IMR-90 (cell line): ENCODE measurements at regions not wholly inside any gene's neighbourhood (a gene's known extent, or its start where the extent isn't known, plus 50 kb on each side); places are given as distances from the start of the nearest gene placed in this dataset.

Experiments
- ATAC-seq: fragments of 200-7000 bp; cut with Tn5 transposase; 2 replicates; pipeline ENCODE4 v1.9.1; 2020; ENCODE audit warnings: low read depth, mild to moderate bottlenecking, moderate library complexity
- BruUV-seq: library from RNA; stranded (reverse); fragments of 400-500 nt; replicated peaks from 2 replicates; lab custom pipeline; 2021; lab: Mats Ljungman, UMichigan
- CTCF ChIA-PET: fragments of 300-600 bp; formaldehyde crosslinking; extraction: SDS; loops from one replicate; lab custom pipeline; 2021; ENCODE audit warnings: antibody characterized with exemption; lab: Yijun Ruan, JAX
- POLR2A ChIA-PET: fragments of 300-600 bp; sonication (Branson Sonifier 250); formaldehyde crosslinking; loops from one replicate; lab custom pipeline; 2022; ENCODE audit warnings: antibody characterized with exemption; ENCODE audit not compliant: unreplicated experiment; lab: Charles Lee
- DNase-seq: peaks from one replicate; pipeline ENCODE4 v3.0.0; 2013
- H2AFZ ChIP-seq: replicated peaks from 2 replicates; pipeline ENCODE3; 2013; ENCODE audit warnings: low read length, mild to moderate bottlenecking; ENCODE audit not compliant: poor library complexity
- H2AK5ac ChIP-seq: 2 replicates; pipeline ENCODE4 v1.6.1; 2013; ENCODE audit warnings: low read depth, low read length, inconsistent platforms
- H2AK9ac ChIP-seq: replicated peaks from 2 replicates; pipeline ENCODE3; 2013; ENCODE audit warnings: mild to moderate bottlenecking, low read depth, low read length, moderate library complexity; ENCODE audit not compliant: poor library complexity
- H2BK120ac ChIP-seq: 2 replicates; pipeline ENCODE4 v1.6.1; 2013; ENCODE audit warnings: low read depth, low read length, inconsistent platforms
- H2BK15ac ChIP-seq: 3 replicates; pipeline ENCODE4 v1.6.1; 2013; ENCODE audit warnings: low read depth, low read length, inconsistent platforms
- H2BK20ac ChIP-seq: 2 replicates; pipeline ENCODE4 v1.6.1; 2013; ENCODE audit warnings: low read depth, mild to moderate bottlenecking, inconsistent platforms, low read length, moderate library complexity
- H2BK5ac ChIP-seq: 2 replicates; pipeline ENCODE4 v1.6.1; 2013; ENCODE audit warnings: mild to moderate bottlenecking, low read depth, low read length, inconsistent platforms; ENCODE audit not compliant: poor library complexity, severe bottlenecking
- H3K14ac ChIP-seq: replicated peaks from 2 replicates; pipeline ENCODE4 v1.6.1; 2013; ENCODE audit warnings: low read depth, low read length, inconsistent platforms
- H3K18ac ChIP-seq: 2 replicates; pipeline ENCODE4 v1.6.1; 2013; ENCODE audit warnings: low read depth, low read length, control low read depth
- H3K23ac ChIP-seq: 2 replicates; pipeline ENCODE4 v1.6.1; 2013; ENCODE audit warnings: low read depth, low read length, inconsistent platforms
- H3K27ac ChIP-seq: 2 replicates; pipeline ENCODE4 v1.5.1; 2013; ENCODE audit warnings: mild to moderate bottlenecking, control low read depth, low read length; ENCODE audit not compliant: insufficient read depth
- H3K27me3 ChIP-seq: 2 replicates; pipeline ENCODE4 v1.6.1; 2013; ENCODE audit warnings: low read length; ENCODE audit not compliant: control insufficient read depth, insufficient read depth
- H3K36me3 ChIP-seq: 2 replicates; pipeline ENCODE4 v1.6.1; 2013; ENCODE audit warnings: low read length, mixed read lengths; ENCODE audit not compliant: control insufficient read depth, insufficient read depth
- H3K4ac ChIP-seq: 2 replicates; pipeline ENCODE4 v1.6.1; 2013; ENCODE audit warnings: low read depth, low read length, inconsistent platforms
- H3K4me1 ChIP-seq: 2 replicates; pipeline ENCODE4 v1.6.1; 2013; ENCODE audit warnings: low read length, mixed read lengths; ENCODE audit not compliant: control insufficient read depth, insufficient read depth
- H3K4me2 ChIP-seq: 2 replicates; pipeline ENCODE4 v1.6.1; 2013; ENCODE audit warnings: low read depth, mild to moderate bottlenecking, control low read depth, low read length, moderate library complexity
- H3K4me3 ChIP-seq: 2 replicates; pipeline ENCODE4 v1.5.1; 2013; ENCODE audit warnings: low read depth, mild to moderate bottlenecking, control low read depth, low read length, moderate library complexity; ENCODE audit not compliant: insufficient read depth
- H3K56ac ChIP-seq: 2 replicates; pipeline ENCODE4 v1.6.1; 2013; ENCODE audit warnings: low read length, inconsistent platforms; ENCODE audit not compliant: insufficient read depth; ENCODE audit errors: extremely low read depth
- H3K79me1 ChIP-seq, 2 experiments: 2 replicates each; pipeline ENCODE4 v1.6.1; 2013; ENCODE audit warnings: low read length in 2 of 2, inconsistent platforms in 1 of 2, low read depth in 1 of 2
- H3K9ac ChIP-seq: 2 replicates; pipeline ENCODE4 v1.6.1; 2013; ENCODE audit warnings: low read depth, low read length, control low read depth
- H3K9me1 ChIP-seq: 2 replicates; pipeline ENCODE4 v1.6.1; 2013; ENCODE audit warnings: low read length, inconsistent platforms; ENCODE audit not compliant: insufficient read depth
- H3K9me3 ChIP-seq: 2 replicates; pipeline ENCODE4 v1.6.1; 2013; ENCODE audit warnings: low read length; ENCODE audit not compliant: control insufficient read depth, insufficient read depth
- H4K20me1 ChIP-seq: 2 replicates; pipeline ENCODE4 v1.6.1; 2013; ENCODE audit warnings: low read length, inconsistent platforms; ENCODE audit not compliant: insufficient read depth
- H4K5ac ChIP-seq: 2 replicates; pipeline ENCODE4 v1.6.1; 2013; ENCODE audit warnings: mild to moderate bottlenecking, low read depth, low read length, control low read depth
- H4K8ac ChIP-seq, 2 experiments: 2 replicates each; pipeline ENCODE4 v1.6.1; 2013; ENCODE audit warnings: low read depth in 2 of 2, low read length in 2 of 2, control low read depth in 1 of 2, inconsistent platforms in 1 of 2
- H4K91ac ChIP-seq: 2 replicates; pipeline ENCODE4 v1.6.1; 2013; ENCODE audit warnings: low read depth, low read length, inconsistent platforms; ENCODE audit not compliant: insufficient read depth
- CEBPB ChIP-seq: IDR thresholded peaks from 2 replicates; pipeline ENCODE4 v1.6.1; 2012; ENCODE audit warnings: low read depth, low read length, improper control_type of control experiment
- CHD1 ChIP-seq: IDR thresholded peaks from 2 replicates; pipeline ENCODE4 v1.6.1; 2012; ENCODE audit warnings: low read depth, low read length, improper control_type of control experiment
- CTCF ChIP-seq: conservative IDR thresholded peaks from 2 replicates; pipeline ENCODE4 v1.5.1; 2012; ENCODE audit warnings: mild to moderate bottlenecking, low read depth, low read length, improper control_type of control experiment
- ELK1 ChIP-seq: fragments of 150-350 bp; IDR thresholded peaks from 2 replicates; pipeline ENCODE4 v1.6.1; 2016; ENCODE audit warnings: low read depth, mild to moderate bottlenecking, low read length, moderate library complexity, borderline replicate concordance
- MAFK ChIP-seq: IDR thresholded peaks from 2 replicates; pipeline ENCODE4 v1.6.1; 2012; ENCODE audit warnings: low read depth, low read length, improper control_type of control experiment
- MAZ ChIP-seq: IDR thresholded peaks from 2 replicates; pipeline ENCODE4 v1.6.1; 2012; ENCODE audit warnings: low read depth, mild to moderate bottlenecking, low read length, improper control_type of control experiment, moderate library complexity, borderline replicate concordance
- RAD21 ChIP-seq: IDR thresholded peaks from 2 replicates; pipeline ENCODE4 v1.6.1; 2012; ENCODE audit warnings: low read length, improper control_type of control experiment
- RCOR1 ChIP-seq: IDR thresholded peaks from 2 replicates; pipeline ENCODE4 v1.6.1; 2012; ENCODE audit warnings: mild to moderate bottlenecking, low read length, improper control_type of control experiment; ENCODE audit not compliant: insufficient replicate concordance
- RFX5 ChIP-seq: IDR thresholded peaks from 2 replicates; pipeline ENCODE4 v1.8.0; 2012; ENCODE audit warnings: low read depth, mild to moderate bottlenecking, low read length, moderate library complexity
- SMC3 ChIP-seq: fragments of 150-350 bp; IDR thresholded peaks from 2 replicates; pipeline ENCODE4 v1.6.1; 2016; ENCODE audit warnings: low read depth, mild to moderate bottlenecking, antibody characterized with exemption, low read length, moderate library complexity
- WGBS, 2 experiments: methylation state at CpG; one replicate each; pipeline versions ENCODE4 v1.1.5 to v1.1.7; 2013; ENCODE audit warnings: missing lambda C conversion rate in 2 of 2; ENCODE audit not compliant: insufficient read length in 1 of 2; ENCODE audit errors: extremely low coverage in 2 of 2; 5-methylcytosine and 5-hydroxymethylcytosine counted together
- dilution Hi-C: fragments of 300-500 bp; cut with HindIII; formaldehyde crosslinking; loops from one replicate; pipeline ENCODE4 v1.14.3; 2018; ENCODE audit warnings: low sequenced_read_pairs; ENCODE audit not compliant: unreplicated experiment
- in situ Hi-C: fragments of 300-500 bp; cut with MboI; formaldehyde crosslinking; loops from 3 replicates; pipeline ENCODE4 v1.14.3; 2019; ENCODE audit warnings: low sequenced_read_pairs, inconsistent platforms, mixed read lengths
- intact Hi-C: fragments of 100-400 bp; cut with micrococcal nuclease; formaldehyde crosslinking; loops from 2 replicates; pipeline ENCODE4 v1.10.0; 2022

DNA sequence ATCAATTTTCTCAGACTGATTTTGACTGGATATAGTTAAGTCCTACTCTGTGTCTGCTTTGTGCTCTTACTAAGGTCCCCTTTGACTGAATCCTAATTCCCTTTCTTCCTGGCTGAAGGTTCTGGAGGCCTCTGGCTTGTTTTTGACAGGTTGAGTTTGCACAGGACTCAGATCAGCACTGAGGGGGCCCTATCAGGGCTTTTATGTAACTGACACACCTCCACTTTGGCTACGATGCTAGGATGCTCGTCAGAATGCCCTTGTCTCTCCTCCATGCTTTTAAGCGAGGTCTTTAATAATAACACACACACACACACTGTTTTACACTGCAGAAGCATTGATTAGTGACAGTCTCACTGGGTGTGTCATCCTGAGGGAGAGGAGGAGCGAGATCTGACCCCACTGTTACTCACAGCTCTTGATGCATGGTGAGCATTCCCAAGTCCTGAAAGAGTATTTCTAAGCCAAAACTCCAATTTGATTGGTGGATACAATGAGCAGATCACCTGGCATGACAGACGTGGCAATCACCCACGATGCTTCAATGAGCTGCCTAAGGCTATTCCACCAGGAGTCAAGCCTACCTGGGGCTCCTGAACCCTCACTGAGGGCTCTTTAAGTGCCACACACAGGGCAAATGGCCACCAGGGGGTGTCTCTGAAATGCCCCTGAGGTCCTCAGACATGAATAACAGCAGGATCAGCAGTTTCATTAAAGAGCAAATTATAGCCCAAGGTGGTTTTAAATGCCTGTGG is 130.4 kb upstream of the CPEB2 start:
- dilution Hi-C loops (no loop called here), in situ Hi-C loops (loop anchor here (25.0 kb wide), 1 partner anchor 590 kb away; the partner anchor contains the start of gene CC2D2A), intact Hi-C loops (no loop called here)
- H3K4ac ChIP-seq: no peak overlapping the region
- peaks cover 6% of the 10 kb centered on the region for H3K27me3 ChIP-seq
- no peak overlapping the region for H3K23ac ChIP-seq
- no peaks in the 10 kb centered on the region for H3K9me1 ChIP-seq
- DNase-seq (no peak), ATAC-seq (no peak)
- H3K18ac ChIP-seq: no peak overlapping the region
- H3K9ac ChIP-seq: no peak overlapping the region
- H3K9me3 ChIP-seq: no peaks in the 10 kb centered on the region
- H2AFZ ChIP-seq: no peak overlapping the region
- no peaks in the 10 kb centered on the region for H3K36me3 ChIP-seq
- TF ChIP-seq RCOR1 (no peak), MAZ (no peak), CTCF (0 out of 2 replicates have a peak, but pooled peaks have one; percentile 2), ELK1 (no peak), CEBPB (no peak), RFX5 (no peak), SMC3 (no peak), MAFK (0 out of 2 replicates have a peak, but pooled peaks have one; percentile 5), CHD1 (no peak), RAD21 (no peak)
- no peak overlapping the region for H3K27ac ChIP-seq
- no peaks in the 10 kb centered on the region for H3K4me1 ChIP-seq
- H3K4me2 ChIP-seq: no peak overlapping the region
- no peak overlapping the region for H2AK9ac ChIP-seq
- H2BK5ac ChIP-seq: no peak overlapping the region
- no peak overlapping the region for H4K8ac ChIP-seq
- no peak overlapping the region for H2BK15ac ChIP-seq
- H2BK20ac ChIP-seq: no peak overlapping the region
- H2AK5ac ChIP-seq: no peak overlapping the region
- POLR2A ChIA-PET: no interaction called here
- H2BK120ac ChIP-seq: no peak overlapping the region
- no peak overlapping the region for H3K14ac ChIP-seq
- H3K56ac ChIP-seq: no peak overlapping the region
- H3K4me3 ChIP-seq: no peak overlapping the region
- CTCF ChIA-PET: no interaction called here
- no peaks in the 10 kb centered on the region for H4K20me1 ChIP-seq
- H4K91ac ChIP-seq: no peak overlapping the region
- no peaks in the 10 kb centered on the region for H3K79me1 ChIP-seq
- no peak overlapping the region for H4K5ac ChIP-seq
- no TSS peak for BruUV-seq
- 45% methylated on average over 2 of the region's 6 CpGs; no CpG with 5 or more reads in 1 of the 2 experiments for WGBS, 2 experiments
